ENCODE measurements at regions not wholly inside any gene's neighbourhood (a gene's known extent, or its start where the extent isn't known, plus 50 kb on each side); places are given as distances from the start of the nearest gene placed in this dataset.

DNA sequence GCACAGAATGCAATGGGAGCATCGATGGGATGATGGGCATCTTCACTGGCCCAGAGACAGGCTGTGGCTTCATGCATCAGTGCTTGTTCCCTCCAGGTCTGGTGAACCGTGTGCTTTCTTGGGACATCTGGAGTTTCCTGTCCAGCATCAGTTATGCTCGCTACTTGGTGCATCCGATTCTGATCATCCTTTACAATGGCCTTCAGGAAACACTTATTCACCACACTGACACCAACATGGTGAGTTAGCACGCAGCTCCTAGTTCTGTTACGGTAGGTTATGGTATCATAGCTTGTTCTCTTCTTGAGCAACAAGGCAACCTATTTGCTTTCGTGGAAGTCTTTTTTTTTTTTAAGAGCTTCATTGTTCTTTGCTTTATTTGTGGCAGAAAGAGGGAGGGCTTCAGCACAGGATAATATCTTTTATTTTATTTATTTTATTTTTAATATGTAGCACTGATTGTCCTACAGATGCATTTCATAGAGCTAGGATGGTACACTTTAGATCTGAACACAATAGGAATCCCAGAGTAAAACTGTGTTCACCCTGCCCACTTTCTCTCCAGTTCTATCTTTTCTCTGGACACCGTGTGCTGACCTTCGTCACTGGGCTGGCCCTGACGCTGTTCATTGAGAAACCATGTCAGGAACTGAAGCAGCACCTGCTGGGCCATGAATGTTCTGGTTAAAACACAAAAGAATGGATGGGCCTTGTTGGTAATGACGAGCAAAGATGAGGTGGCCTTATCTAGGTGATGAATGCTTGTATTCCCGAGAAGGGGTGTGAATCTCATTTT is 71.2 kb upstream of the SEC11C start:
- TF ChIP-seq, protein P1, sequence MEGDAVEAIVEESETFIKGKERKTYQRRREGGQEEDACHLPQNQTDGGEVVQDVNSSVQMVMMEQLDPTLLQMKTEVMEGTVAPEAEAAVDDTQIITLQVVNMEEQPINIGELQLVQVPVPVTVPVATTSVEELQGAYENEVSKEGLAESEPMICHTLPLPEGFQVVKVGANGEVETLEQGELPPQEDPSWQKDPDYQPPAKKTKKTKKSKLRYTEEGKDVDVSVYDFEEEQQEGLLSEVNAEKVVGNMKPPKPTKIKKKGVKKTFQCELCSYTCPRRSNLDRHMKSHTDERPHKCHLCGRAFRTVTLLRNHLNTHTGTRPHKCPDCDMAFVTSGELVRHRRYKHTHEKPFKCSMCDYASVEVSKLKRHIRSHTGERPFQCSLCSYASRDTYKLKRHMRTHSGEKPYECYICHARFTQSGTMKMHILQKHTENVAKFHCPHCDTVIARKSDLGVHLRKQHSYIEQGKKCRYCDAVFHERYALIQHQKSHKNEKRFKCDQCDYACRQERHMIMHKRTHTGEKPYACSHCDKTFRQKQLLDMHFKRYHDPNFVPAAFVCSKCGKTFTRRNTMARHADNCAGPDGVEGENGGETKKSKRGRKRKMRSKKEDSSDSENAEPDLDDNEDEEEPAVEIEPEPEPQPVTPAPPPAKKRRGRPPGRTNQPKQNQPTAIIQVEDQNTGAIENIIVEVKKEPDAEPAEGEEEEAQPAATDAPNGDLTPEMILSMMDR (IDR thresholded peaks at IDR 0.05): no peak
- no peak for TF ChIP-seq EZH2 (IDR thresholded peaks at IDR 0.05; ENCODE audit: borderline replicate concordance, insufficient read depth, low read depth, low read length, poor library complexity, severe bottlenecking)
